Activated CD8-positive, alpha-beta memory T cell treated with anti-CD3 and anti-CD28 coated beads for 1 hour (primary cell): ENCODE measurements at regions not wholly inside any gene's neighbourhood (a gene's known extent, or its start where the extent isn't known, plus 50 kb on each side); places are given as distances from the start of the nearest gene placed in this dataset.
"Not testable (repeated sequence)": the region's sequence is repeated elsewhere in the genome, so short reads cannot be mapped to it uniquely, and the experiment has no call there.

Experiments used
- DNase-seq, 2 donors: peaks; one replicate each; pipeline ENCODE4 v3.0.0-alpha.2; 2020; ENCODE audit warnings: low read depth in 1 of 2; ENCODE audit errors: extremely low read depth in 1 of 2

GRCh38 chr15:91655563-91656290 lies 197.8 kb upstream of the SLCO3A1 start:
- not testable (repeated sequence) for DNase-seq

GRCh38 chr15:91660174-91660649 lies 193.3 kb upstream of the SLCO3A1 start:
- DNase-seq = no peak

GRCh38 chr15:91664224-91664836 lies 189.2 kb upstream of the SLCO3A1 start:
- no peak for DNase-seq

- DNase-seq = no peak
Measured at GRCh38 chr15:91665212-91665611, 188.3 kb upstream of the SLCO3A1 start.

GRCh38 chr15:91668370-91668769 lies 185.1 kb upstream of the SLCO3A1 start:
- DNase-seq = no peak

- DNase-seq = no peak
Measured at GRCh38 chr15:91670108-91670507, 183.4 kb upstream of the SLCO3A1 start.

- DNase-seq = no peak
Measured at GRCh38 chr15:91678003-91678402, 175.5 kb upstream of the SLCO3A1 start.

GRCh38 chr15:91679447-91679846 lies 174.1 kb upstream of the SLCO3A1 start:
- no peak for DNase-seq

- DNase-seq = no peak
Measured at GRCh38 chr15:91685436-91685835, 168.1 kb upstream of the SLCO3A1 start.

GRCh38 chr15:91688811-91689210 lies 164.7 kb upstream of the SLCO3A1 start:
- no peak for DNase-seq

- no peak for DNase-seq
Measured at GRCh38 chr15:91689377-91689776, 164.1 kb upstream of the SLCO3A1 start.

- no peak for DNase-seq
Measured at GRCh38 chr15:91692596-91692995, 160.9 kb upstream of the SLCO3A1 start.

- no peak for DNase-seq
Measured at GRCh38 chr15:91694131-91694830, 159.2 kb upstream of the SLCO3A1 start.

- DNase-seq = no peak
Measured at GRCh38 chr15:91694831-91695210, 158.7 kb upstream of the SLCO3A1 start.

- DNase-seq = no peak
Measured at GRCh38 chr15:91695799-91696198, 157.7 kb upstream of the SLCO3A1 start.

GRCh38 chr15:91696981-91697380 lies 156.5 kb upstream of the SLCO3A1 start:
- DNase-seq = no peak

- no peak for DNase-seq
Measured at GRCh38 chr15:91698241-91698640, 155.3 kb upstream of the SLCO3A1 start.

- no peak for DNase-seq
Measured at GRCh38 chr15:91699741-91700140, 153.8 kb upstream of the SLCO3A1 start.

GRCh38 chr15:91703274-91703673 lies 150.2 kb upstream of the SLCO3A1 start:
- DNase-seq = no peak

GRCh38 chr15:91704343-91704742 lies 149.2 kb upstream of the SLCO3A1 start:
- DNase-seq = no peak

GRCh38 chr15:91706322-91707032 lies 147.0 kb upstream of the SLCO3A1 start:
- peak; percentile 60 to 75 for DNase-seq
